ENCODE measurements at regions not wholly inside any gene's neighbourhood (a gene's known extent, or its start where the extent isn't known, plus 50 kb on each side); places are given as distances from the start of the nearest gene placed in this dataset.

DNA sequence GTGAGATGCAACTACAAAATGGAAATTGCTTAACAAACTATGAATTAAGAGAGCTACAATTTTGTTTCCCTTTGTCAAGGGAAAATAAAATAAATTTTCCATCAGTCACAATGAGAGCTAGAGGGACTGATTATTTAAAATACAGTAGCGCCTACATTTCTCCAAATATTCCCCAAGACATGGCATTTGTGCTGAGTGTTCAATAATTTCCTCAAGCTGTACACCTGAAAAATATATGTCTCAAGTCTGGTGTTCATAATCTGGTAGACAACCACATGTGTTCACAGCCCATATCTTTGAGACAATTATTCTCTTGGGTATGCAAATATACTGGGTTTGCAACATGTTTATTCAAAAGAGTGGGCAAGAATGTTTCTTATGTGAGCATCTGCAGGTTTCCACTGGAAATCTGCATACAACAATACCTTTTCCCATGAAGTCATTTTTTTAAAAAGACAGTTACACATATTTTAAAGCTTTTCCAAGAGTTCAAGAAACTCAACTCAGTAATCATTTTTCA lies 240.1 kb upstream of the VRK2 start:
- TF ChIP-seq, protein P1, sequence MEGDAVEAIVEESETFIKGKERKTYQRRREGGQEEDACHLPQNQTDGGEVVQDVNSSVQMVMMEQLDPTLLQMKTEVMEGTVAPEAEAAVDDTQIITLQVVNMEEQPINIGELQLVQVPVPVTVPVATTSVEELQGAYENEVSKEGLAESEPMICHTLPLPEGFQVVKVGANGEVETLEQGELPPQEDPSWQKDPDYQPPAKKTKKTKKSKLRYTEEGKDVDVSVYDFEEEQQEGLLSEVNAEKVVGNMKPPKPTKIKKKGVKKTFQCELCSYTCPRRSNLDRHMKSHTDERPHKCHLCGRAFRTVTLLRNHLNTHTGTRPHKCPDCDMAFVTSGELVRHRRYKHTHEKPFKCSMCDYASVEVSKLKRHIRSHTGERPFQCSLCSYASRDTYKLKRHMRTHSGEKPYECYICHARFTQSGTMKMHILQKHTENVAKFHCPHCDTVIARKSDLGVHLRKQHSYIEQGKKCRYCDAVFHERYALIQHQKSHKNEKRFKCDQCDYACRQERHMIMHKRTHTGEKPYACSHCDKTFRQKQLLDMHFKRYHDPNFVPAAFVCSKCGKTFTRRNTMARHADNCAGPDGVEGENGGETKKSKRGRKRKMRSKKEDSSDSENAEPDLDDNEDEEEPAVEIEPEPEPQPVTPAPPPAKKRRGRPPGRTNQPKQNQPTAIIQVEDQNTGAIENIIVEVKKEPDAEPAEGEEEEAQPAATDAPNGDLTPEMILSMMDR (IDR thresholded peaks at IDR 0.05) = no peak
- no peak for TF ChIP-seq EP300 (IDR thresholded peaks at IDR 0.05)
